OCI-LY7 (cell line): ENCODE measurements at regions not wholly inside any gene's neighbourhood (a gene's known extent, or its start where the extent isn't known, plus 50 kb on each side); places are given as distances from the start of the nearest gene placed in this dataset.
"Not testable (repeated sequence)": the region's sequence is repeated elsewhere in the genome, so short reads cannot be mapped to it uniquely, and the experiment has no call there.

Source experiments
- EZH2phosphoT487 ChIP-seq: fragments of 200-600 bp; sonication (generic); IDR thresholded peaks from 2 replicates; pipeline ENCODE4 v1.6.1; 2018; ENCODE audit warnings: low read depth, borderline replicate concordance, mild to moderate bottlenecking, mixed run types, antibody characterized with exemption, low read length, moderate library complexity, mixed read lengths
- TF ChIP-seq, protein P1 (sequence below): fragments of 200-600 bp; sonication (generic); conservative IDR thresholded peaks from 2 replicates; pipeline ENCODE4 v1.5.1; 2014; ENCODE audit warnings: mild to moderate bottlenecking, antibody characterized with exemption, low read length, moderate library complexity, mixed read lengths

DNA sequence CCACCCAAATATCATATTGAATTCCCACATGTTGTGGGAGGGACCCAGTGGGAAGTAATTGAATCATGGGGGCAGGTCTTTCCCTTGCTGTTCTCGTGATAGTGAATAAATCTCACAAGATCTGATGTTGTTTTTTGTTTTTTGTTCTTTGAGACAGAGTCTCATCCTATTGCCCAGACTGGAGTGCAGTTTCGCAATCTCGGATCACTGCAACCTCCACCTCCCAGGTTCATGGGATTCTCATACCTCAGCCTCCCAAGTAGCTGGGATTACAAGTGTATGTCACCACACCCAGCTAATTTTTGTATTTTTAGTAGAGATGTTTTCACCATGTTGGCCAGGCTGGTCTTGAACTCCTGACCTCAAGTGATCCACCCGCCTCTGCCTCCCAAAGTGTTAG, 552.6 kb upstream of the VRK2 start:
- TF ChIP-seq, protein P1, sequence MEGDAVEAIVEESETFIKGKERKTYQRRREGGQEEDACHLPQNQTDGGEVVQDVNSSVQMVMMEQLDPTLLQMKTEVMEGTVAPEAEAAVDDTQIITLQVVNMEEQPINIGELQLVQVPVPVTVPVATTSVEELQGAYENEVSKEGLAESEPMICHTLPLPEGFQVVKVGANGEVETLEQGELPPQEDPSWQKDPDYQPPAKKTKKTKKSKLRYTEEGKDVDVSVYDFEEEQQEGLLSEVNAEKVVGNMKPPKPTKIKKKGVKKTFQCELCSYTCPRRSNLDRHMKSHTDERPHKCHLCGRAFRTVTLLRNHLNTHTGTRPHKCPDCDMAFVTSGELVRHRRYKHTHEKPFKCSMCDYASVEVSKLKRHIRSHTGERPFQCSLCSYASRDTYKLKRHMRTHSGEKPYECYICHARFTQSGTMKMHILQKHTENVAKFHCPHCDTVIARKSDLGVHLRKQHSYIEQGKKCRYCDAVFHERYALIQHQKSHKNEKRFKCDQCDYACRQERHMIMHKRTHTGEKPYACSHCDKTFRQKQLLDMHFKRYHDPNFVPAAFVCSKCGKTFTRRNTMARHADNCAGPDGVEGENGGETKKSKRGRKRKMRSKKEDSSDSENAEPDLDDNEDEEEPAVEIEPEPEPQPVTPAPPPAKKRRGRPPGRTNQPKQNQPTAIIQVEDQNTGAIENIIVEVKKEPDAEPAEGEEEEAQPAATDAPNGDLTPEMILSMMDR: not testable (repeated sequence)
- not testable (repeated sequence) for TF ChIP-seq EZH2phosphoT487
